Naive thymus-derived CD8-positive, alpha-beta T cell (primary cell): ENCODE measurements at regions not wholly inside any gene's neighbourhood (a gene's known extent, or its start where the extent isn't known, plus 50 kb on each side); places are given as distances from the start of the nearest gene placed in this dataset.

Source experiments
- ATAC-seq, 2 donors: fragments of 150-1000 bp; cut with Tn5 transposase in 1 of 2; sonication (Bioruptor Pico), chemical (Tn5 transposase) in 1 of 2; 1 replicate in 1 of 2; 2 replicates in 1 of 2; pipeline ENCODE4 v1.10.0; 2021; ENCODE audit warnings: mild to moderate bottlenecking in 2 of 2, moderate library complexity in 2 of 2
- POLR2A ChIA-PET: fragments of 350-600 bp; sonication (Branson Sonifier 250); formaldehyde crosslinking; loops from one replicate; lab custom pipeline; 2021; ENCODE audit warnings: antibody characterized with exemption; lab: Charles Lee
- DNase-seq, 10 donors: peaks; one replicate each; pipeline versions ENCODE4 v3.0.0 to v3.0.0-alpha.2; 2020 to 2022
- H3K27ac Mint-ChIP-seq, 10 donors: one replicate each; pipeline ENCODE4 v1.8.0; 2020 to 2022; ENCODE audit warnings: mild to moderate bottlenecking in 10 of 10, mixed read lengths in 10 of 10, moderate library complexity in 4 of 10, inconsistent platforms in 1 of 10
- H3K27me3 Mint-ChIP-seq, 5 donors: one replicate each; pipeline ENCODE4 v1.8.0; 2021 to 2022; ENCODE audit warnings: mixed read lengths in 5 of 5
- H3K36me3 Mint-ChIP-seq, 3 donors: one replicate each; pipeline ENCODE4 v1.8.0; 2020 to 2022; ENCODE audit warnings: mixed read lengths in 3 of 3, mild to moderate bottlenecking in 2 of 3, inconsistent platforms in 1 of 3
- H3K4me1 Mint-ChIP-seq, 4 donors: one replicate each; pipeline ENCODE4 v1.8.0; 2021 to 2022; ENCODE audit warnings: mixed read lengths in 4 of 4
- H3K4me3 Mint-ChIP-seq, 10 donors: one replicate each; pipeline ENCODE4 v1.8.0; 2020 to 2022; ENCODE audit warnings: mild to moderate bottlenecking in 10 of 10, mixed read lengths in 10 of 10, moderate library complexity in 6 of 10, inconsistent platforms in 1 of 10
- H3K9me3 Mint-ChIP-seq, 9 donors: one replicate each; pipeline ENCODE4 v1.8.0; 2020 to 2022; ENCODE audit warnings: mixed read lengths in 9 of 9, mild to moderate bottlenecking in 3 of 9, inconsistent platforms in 1 of 9, moderate library complexity in 1 of 9

DNA sequence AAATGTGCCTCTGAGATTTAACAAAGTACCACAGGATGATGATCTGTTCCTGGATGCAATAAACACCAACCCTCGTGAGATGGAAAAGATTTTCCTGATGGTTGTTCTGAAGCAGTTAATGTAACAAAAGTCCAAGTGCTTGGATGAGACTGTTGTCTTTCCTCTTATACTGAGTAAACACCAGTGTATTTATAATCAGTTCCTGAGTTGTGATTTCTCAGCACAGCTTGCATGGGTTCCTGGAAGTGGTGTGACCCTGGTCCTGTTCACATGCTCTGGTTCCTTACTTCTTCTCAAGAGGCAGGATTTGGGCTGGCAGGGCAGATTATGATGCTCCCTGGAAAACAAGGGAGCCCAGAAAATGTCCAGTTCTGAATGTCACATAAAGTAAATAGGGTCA lies 208.2 kb upstream of the USP24 start:
- no peak for ATAC-seq
- POLR2A ChIA-PET = no interaction called here
- no peak for DNase-seq
- no peak overlapping the region for H3K27ac Mint-ChIP-seq
- H3K36me3 Mint-ChIP-seq = no peaks in the 10 kb centered on the region
- no peaks in the 10 kb centered on the region for H3K4me1 Mint-ChIP-seq
- no peak overlapping the region for H3K4me3 Mint-ChIP-seq
- peaks cover 0 to 9% (median 5%) of the 10 kb centered on the region in 9 donors for H3K9me3 Mint-ChIP-seq
- H3K27me3 Mint-ChIP-seq = peaks cover 7 to 26% (median 16%) of the 10 kb centered on the region in 5 donors

DNA sequence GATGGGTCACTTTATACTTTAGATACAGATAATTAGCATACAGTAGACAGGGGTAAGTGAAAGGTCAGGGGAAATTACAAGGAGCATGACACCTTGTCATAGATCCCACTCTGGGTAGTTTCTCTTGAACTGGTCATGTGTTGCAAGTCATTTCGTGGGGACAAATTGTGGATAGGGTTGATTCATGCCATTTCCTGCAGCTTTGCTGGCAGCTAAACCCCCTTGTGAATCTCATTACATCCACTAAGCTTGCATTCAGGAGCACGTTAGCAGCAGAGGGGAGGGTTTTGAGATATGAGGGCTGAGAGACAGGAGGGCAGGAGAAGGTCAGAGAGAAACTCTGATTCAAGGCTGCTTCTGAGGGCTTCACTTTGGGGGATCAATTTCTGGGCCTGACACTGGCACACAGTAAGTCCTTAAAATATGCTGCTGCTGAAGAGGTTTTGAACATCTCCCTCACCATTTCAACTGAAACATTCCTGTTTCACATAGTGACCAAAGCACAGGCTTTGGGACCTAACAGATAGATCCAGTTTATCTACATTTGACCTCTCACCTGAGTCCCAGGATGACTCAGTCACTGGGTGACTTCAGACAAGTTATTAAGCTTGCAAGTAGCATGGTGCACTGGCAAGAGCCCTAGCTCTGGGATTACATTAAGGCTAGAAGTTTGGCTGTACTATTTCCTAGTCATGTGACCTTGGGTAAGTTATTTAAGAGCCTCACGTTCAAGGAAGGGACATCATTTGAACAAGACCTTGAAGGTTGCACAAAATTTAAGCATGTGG lies 206.0 kb upstream of the USP24 start:
- Mint-ChIP-seq H3K4me1 (no peaks in the 10 kb centered on the region), H3K27me3 (peaks cover 7 to 21% (median 17%) of the 10 kb centered on the region in 5 donors), H3K4me3 (no peak overlapping the region), H3K36me3 (no peaks in the 10 kb centered on the region), H3K27ac (no peak overlapping the region), H3K9me3 (peaks cover 0 to 9% (median 5%) of the 10 kb centered on the region in 9 donors)
- POLR2A ChIA-PET = no interaction called here
- no peak for DNase-seq
- ATAC-seq = no peak

DNA sequence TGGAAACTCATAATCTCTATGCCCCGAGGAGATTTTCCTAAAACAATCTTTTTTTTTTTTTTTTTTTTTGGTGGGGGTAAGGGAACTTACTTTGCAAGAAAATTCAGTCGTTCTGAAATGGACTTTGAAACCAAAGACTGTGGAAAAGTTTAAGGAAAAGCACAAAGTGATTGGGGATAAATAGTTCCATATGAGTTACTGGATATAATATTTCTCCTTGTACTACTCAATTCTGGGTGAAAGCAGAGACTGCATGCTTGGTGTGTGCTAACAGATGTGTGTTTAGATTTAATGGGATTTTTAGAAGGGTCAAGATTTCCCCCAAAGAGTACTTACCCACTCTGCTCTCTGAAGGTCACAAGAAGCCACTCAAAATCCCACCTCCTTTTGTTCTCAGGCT lies 204.9 kb upstream of the USP24 start:
- Mint-ChIP-seq H3K36me3 (no peaks in the 10 kb centered on the region), H3K27me3 (peaks cover 5 to 28% (median 17%) of the 10 kb centered on the region in 5 donors), H3K4me1 (no peaks in the 10 kb centered on the region), H3K9me3 (peaks cover 0 to 9% (median 5%) of the 10 kb centered on the region in 9 donors), H3K4me3 (no peak overlapping the region), H3K27ac (no peak overlapping the region)
- no peak for ATAC-seq
- POLR2A ChIA-PET = no interaction called here
- DNase-seq = no peak

- H3K27me3 Mint-ChIP-seq = peaks cover 6 to 37% (median 17%) of the 10 kb centered on the region in 5 donors
- peaks cover 0 to 9% (median 5%) of the 10 kb centered on the region in 9 donors for H3K9me3 Mint-ChIP-seq
- no peak overlapping the region for H3K27ac Mint-ChIP-seq
- no peaks in the 10 kb centered on the region for H3K4me1 Mint-ChIP-seq
- ATAC-seq (no peak), DNase-seq (no peak)
- no peaks in the 10 kb centered on the region for H3K36me3 Mint-ChIP-seq
- POLR2A ChIA-PET = no interaction called here
- no peak overlapping the region for H3K4me3 Mint-ChIP-seq
These were observed 203.2 kb upstream of the USP24 start for GRCh38 chr1:55418208-55419000.

DNA sequence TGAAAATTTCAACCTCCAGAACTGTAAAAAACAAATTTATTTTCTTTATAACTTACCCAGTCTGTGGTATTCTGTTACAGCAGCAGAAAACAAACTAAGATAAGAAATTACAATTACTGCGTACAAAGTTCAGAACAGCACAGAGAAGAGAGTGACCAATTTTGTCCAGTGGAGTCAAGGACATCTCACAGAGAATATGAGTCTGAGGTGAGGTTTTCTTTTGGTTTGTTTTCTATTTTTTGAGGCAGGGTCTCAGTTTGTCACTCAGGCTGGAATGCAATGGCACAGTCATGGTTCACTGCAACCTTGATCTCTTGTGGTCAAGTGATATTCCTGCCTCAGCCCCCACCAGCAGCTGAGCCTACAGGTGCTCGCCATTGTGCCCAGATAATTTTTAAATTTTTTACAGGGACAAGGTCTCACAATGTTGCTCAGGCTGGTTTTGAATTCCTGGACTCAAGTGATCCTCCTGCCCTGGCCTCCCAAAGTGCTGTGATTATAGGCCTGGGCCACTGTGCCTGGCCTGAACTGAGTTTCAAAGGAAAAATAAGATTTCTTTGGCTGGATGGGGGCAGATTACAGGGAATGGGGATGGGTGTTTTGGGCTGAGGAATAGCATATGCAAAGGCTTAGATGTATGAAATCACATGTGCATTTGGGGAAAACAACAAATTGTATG lies 201.1 kb upstream of the USP24 start:
- peaks cover 0 to 37% (median 16%) of the 10 kb centered on the region in 5 donors for H3K27me3 Mint-ChIP-seq
- POLR2A ChIA-PET = no interaction called here
- peaks cover 0 to 4% (median 2%) of the 10 kb centered on the region in 9 donors for H3K9me3 Mint-ChIP-seq
- no peak overlapping the region for H3K4me3 Mint-ChIP-seq
- DNase-seq (no peak), ATAC-seq (no peak)
- no peak overlapping the region for H3K27ac Mint-ChIP-seq
- H3K36me3 Mint-ChIP-seq = no peaks in the 10 kb centered on the region
- H3K4me1 Mint-ChIP-seq = no peaks in the 10 kb centered on the region

DNA sequence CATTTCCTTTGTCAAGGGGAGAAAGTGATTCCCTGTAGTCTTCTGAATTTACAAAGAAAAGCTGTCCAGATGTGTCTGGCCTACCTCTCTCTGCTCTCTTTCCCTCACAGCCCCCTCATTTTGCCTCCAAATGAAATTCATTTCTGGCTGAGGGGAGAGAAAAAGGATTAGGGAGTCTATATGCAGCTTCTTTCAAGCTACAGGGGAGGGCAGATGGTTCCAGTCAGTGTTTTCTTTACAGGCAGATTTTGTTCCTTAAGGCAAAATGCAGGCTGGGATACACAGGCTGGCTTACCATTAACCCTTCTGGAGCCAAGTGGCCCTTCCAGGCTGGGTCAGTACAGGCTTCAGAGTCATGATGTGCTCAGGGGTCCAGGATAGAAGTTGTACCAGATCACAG lies 198.1 kb upstream of the USP24 start:
- no peak for DNase-seq
- Mint-ChIP-seq H3K4me3 (no peak overlapping the region), H3K9me3 (peaks cover 0 to 4% (median 3%) of the 10 kb centered on the region in 9 donors), H3K36me3 (no peaks in the 10 kb centered on the region), H3K27ac (no peak overlapping the region), H3K27me3 (peaks cover 0 to 37% (median 12%) of the 10 kb centered on the region in 5 donors), H3K4me1 (no peaks in the 10 kb centered on the region)
- ATAC-seq = no peak
- POLR2A ChIA-PET = no interaction called here

- Mint-ChIP-seq H3K9me3 (peaks cover 0 to 4% (median 3%) of the 10 kb centered on the region in 9 donors), H3K27ac (no peak overlapping the region), H3K4me3 (no peak overlapping the region), H3K36me3 (no peaks in the 10 kb centered on the region), H3K4me1 (no peaks in the 10 kb centered on the region), H3K27me3 (peaks cover 0 to 31% (median 6%) of the 10 kb centered on the region in 5 donors)
- POLR2A ChIA-PET = no interaction called here
- ATAC-seq = no peak
- no peak for DNase-seq
These were observed 196.9 kb upstream of the USP24 start for GRCh38 chr1:55412060-55412459.

DNA sequence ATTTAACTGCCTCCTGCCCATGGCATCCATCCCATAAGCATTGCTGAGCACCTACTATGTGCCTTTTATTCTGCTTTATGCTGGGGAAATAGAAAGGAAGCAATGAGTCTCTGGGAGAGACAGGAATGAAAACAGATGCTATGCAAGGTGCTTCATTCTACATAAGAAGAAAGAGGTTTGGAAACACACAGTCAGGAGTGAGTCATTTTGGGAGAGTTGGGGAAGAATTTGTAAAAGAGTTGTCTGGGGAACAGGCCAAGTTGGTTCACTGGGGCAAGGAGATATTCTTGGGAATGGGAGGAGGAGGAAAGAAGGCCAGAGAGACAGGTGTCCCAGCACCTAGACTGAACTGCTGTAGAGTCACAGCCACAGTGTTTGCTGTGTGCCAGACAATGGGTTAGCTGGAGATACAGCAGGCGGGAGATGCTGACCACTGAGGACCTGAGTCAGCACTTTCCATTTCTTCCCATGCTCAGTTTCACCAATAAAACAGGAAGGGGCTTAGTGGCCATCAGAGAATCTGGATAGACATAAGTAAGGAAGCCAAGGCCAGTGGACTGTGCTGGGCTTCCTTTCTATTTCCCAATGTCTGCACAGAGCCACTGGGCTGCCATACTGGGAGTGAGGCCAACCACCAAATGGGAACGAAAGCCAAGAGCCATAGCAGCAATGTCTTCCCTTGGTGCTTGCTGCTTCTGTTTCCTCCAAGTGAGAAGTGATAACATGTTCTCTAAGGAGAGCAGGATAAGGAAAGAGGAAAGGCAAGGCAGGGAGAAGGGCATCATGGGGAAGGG lies 187.7 kb upstream of the USP24 start:
- DNase-seq = no peak
- Mint-ChIP-seq H3K27me3 (peaks cover 17 to 66% (median 21%) of the 10 kb centered on the region in 5 donors), H3K4me1 (no peaks in the 10 kb centered on the region), H3K4me3 (no peak overlapping the region), H3K9me3 (peaks cover 0 to 11% (median 0%) of the 10 kb centered on the region in 9 donors), H3K36me3 (no peaks in the 10 kb centered on the region), H3K27ac (no peak overlapping the region)
- POLR2A ChIA-PET = no interaction called here
- no peak for ATAC-seq

GRCh38 chr1:55402142-55402541 lies 187.0 kb upstream of the USP24 start:
- Mint-ChIP-seq H3K36me3 (no peaks in the 10 kb centered on the region), H3K27me3 (peaks cover 21 to 72% (median 23%) of the 10 kb centered on the region in 5 donors), H3K4me3 (no peak overlapping the region), H3K27ac (no peak overlapping the region), H3K9me3 (peaks cover 0 to 11% (median 0%) of the 10 kb centered on the region in 9 donors), H3K4me1 (no peaks in the 10 kb centered on the region)
- POLR2A ChIA-PET = no interaction called here
- DNase-seq = no peak
- ATAC-seq = no peak

DNA sequence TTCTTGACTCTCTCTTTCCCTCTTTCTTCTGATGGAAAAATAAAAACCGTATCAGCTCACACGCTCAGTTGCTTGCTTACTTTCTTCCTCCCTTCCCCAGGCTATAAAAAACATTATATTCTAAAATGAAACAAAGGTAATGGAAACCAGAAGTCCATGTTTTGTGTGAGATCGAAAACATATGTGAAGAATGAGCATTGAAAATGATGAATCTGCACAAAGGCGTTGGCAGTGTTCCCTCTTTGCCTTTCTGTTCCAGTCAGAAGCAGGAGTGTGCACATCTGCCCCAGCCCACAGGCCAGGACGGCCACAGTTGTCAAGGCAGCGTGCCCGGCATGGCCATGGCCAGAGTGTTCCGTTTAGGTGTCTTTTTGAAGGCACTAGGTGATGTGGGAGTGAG lies 185.3 kb upstream of the USP24 start:
- POLR2A ChIA-PET = no interaction called here
- Mint-ChIP-seq H3K4me3 (no peak overlapping the region), H3K4me1 (no peaks in the 10 kb centered on the region), H3K27ac (no peak overlapping the region), H3K36me3 (peaks cover 0 to 1% (median 0%) of the 10 kb centered on the region in 3 donors), H3K27me3 (peaks cover 19 to 63% (median 23%) of the 10 kb centered on the region in 5 donors), H3K9me3 (peaks cover 0 to 9% (median 0%) of the 10 kb centered on the region in 9 donors)
- ATAC-seq = no peak
- DNase-seq = no peak

DNA sequence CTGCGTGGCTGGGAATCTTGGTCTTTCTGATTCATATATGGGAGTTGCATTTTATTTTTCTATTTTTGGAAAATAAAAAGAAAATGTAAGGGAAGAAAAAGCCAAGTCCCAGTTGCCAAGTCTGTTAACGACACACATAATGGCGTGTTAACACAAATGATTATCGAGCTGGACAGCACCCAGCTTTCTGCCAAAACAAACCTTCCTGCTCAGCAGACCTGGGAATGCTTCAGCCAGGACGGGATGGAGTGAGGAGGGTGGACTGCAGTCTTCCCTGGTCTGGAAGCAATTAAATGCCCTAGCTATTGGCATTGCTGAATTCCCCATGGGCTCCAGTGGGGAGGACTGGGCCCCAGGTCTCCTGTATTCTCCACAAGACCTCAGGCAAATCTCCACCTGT lies 184.2 kb upstream of the USP24 start:
- Mint-ChIP-seq H3K36me3 (peaks cover 0 to 10% (median 0%) of the 10 kb centered on the region in 3 donors), H3K27me3 (peaks cover 17 to 56% (median 23%) of the 10 kb centered on the region in 5 donors), H3K4me1 (no peaks in the 10 kb centered on the region), H3K27ac (no peak overlapping the region), H3K4me3 (no peak overlapping the region), H3K9me3 (peaks cover 0 to 12% (median 1%) of the 10 kb centered on the region in 9 donors)
- POLR2A ChIA-PET = no interaction called here
- ATAC-seq = no peak
- DNase-seq = no peak

GRCh38 chr1:55396381-55396891 lies 181.3 kb upstream of the USP24 start:
- no peak overlapping the region for H3K4me3 Mint-ChIP-seq
- POLR2A ChIA-PET = no interaction called here
- H3K27me3 Mint-ChIP-seq = peaks cover 13 to 43% (median 15%) of the 10 kb centered on the region in 5 donors
- H3K36me3 Mint-ChIP-seq = peaks cover 0 to 10% (median 0%) of the 10 kb centered on the region in 3 donors
- no peak for DNase-seq
- no peak overlapping the region for H3K27ac Mint-ChIP-seq
- ATAC-seq = no peak
- H3K9me3 Mint-ChIP-seq = peaks cover 0 to 18% (median 4%) of the 10 kb centered on the region in 9 donors
- no peaks in the 10 kb centered on the region for H3K4me1 Mint-ChIP-seq
